ENCODE measurements at regions not wholly inside any gene's neighbourhood (a gene's known extent, or its start where the extent isn't known, plus 50 kb on each side); places are given as distances from the start of the nearest gene placed in this dataset.
A peak's percentile ranks its signal among the peaks of the same experiment; 100 is the strongest.

DNA sequence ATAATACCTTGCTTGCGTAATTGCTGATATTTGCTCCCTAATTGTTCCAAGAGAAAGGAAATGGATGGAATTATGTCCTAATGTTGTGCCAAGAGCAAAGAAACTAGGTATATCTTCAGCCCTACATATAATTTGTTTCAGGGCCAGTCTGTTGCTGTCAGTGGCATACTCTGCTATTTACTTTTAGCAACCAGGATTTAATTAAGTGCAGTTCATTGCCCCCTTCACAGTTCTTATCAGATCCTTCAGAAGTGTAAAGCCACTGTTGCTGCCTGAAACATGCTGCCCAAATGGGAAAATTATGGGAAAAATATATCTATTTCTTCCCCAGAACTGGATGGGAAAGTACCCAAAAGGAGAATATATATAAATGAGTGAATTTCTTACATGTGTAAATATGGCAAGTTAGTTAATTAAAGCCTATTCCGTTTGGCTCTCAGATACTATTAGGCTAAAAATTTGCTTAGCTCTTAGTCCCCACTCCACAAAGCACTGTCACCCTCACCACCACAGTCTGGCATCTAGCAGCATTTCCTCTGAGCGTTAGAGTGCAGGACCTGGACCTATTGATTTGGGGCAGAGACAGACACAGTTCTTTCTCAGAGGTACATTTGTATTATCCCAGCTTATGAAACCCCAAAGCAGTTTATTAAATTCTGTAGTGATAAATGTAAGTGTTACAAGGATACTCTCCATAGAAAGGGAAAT lies 72.8 kb upstream of the DTNA start:
- no peak for DNase-seq (ENCODE audit: low spot score)

DNA sequence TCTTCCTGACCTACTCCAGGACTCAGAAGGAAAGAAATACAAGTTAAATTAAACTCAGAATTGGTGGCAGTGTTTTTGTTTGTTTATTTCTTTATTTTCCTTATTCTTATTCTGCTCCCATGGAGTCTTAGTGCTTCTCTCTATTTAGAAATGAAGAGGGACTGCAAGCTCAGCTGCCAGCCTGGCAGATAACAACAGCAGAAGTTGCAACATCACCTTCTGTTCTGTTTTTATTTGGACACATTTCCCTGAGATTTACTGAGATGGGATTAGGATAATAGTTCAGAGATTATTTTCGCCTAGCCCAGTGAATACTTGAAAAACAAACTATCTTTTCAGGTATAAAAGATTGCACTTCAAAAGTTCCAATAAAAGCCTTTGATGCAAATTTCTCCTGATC lies 70.4 kb upstream of the DTNA start:
- DNase-seq (ENCODE audit: low spot score): no peak

DNA sequence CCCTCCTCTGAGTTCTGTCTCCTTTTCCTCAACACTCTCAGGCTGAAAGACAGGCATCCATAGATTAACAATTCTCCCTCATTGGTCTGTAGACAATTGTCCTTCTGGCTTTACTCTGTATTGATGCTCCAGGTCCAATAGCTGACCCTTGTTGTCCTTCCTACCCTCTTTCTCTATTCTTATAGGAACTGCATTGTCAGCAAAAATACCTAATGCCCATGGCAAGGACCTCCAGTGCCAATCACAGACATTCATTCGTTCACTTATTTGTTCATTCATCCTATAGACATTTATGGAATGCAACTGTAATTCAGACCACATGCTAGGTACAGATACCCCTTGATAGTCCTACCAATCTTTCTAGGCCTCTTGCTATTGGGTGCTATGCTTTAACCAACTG lies 69.8 kb upstream of the DTNA start:
- no peak for DNase-seq (ENCODE audit: low spot score)

DNA sequence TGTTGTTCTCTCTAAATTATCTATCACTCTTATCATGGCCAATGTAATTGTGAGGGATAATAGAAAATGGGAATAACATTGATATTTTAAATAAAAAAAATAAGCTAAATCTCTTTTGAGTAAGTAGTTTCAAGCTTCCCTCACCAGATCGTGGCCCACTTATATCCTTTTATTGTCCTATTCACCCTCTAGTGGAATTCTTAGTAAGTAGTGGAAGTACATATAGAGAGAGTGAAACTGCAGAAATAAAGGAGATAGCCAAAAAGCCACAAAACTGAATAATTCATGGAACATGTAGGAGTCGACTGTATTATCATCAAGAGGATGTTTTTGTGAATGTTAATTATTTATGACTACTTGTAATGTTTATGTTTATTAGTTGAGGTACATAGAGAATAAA lies 66.1 kb upstream of the DTNA start:
- no peak for DNase-seq (ENCODE audit: low spot score)

DNA sequence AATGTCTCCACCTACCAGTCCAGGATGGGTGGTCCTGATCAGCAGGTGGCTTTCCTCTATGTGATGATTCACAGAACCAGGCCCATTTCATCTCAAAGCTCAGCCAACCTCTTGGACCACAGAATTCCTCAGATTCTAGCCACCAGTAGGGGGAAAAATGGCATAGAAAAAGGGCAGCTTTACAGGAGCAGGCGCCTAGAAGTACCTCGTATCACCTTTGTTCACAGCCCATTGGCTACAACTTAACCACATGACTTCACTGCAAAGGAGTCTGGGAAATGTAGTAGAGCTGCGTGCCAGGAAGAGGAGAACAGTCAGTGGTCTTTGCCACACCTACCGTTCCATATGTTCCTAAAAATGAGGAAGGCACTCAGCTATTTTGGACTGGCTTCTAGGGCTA lies 62.8 kb upstream of the DTNA start:
- peak; percentile 59 for DNase-seq (ENCODE audit: low spot score)

DNA sequence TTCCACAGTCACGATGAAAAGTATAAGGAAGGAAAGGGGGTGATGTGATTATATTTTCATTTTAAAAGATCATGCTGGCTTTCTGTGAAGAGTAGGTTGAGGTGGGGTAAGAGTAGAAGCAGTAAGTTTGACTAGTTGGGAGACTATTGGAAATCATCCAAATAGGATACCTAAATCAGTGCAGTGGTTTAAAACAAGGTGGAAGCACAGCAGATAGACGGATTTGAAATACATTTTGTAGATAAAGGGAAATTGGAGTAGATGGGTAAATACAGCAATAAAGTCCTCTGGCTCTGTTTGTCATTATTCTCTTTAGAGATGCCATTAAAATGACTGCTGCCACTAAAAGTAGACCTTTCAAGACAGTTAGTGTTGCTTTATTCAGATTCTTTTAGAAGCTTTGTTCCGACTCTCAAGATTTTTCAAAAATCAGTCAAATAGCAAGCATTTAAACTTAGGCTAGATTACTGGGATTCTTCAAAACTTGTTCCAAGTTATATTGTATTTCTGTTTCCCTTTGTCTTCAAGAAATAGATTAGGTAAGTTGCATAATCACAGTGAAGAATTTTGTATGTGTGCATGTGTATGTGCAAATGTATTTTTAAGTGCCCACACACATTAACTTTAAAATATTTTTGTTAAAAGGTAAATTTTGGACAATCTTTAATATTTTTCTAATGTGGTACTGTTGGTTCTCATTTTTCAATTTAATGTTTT lies 61.7 kb upstream of the DTNA start:
- no peak for DNase-seq (ENCODE audit: low spot score)

DNA sequence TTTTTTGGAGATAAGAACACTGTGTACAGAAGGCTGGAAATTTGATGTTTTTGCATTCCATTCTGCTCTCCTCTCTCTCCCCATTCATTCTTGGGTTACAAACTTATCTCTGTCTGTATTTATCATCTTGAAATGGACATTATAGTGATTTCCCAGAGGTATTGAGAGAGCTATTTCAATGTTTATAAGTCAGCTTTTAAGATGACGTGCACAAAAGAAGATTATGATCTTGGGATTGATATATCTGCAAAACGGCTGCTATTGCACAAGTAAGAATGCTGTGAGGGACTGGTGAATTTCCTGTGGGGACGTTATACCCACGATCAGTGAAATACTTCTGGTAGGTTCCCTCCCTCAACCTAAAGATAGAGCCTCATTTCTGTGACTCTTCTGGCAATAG lies 61.0 kb upstream of the DTNA start:
- no peak for DNase-seq (ENCODE audit: low spot score)

DNA sequence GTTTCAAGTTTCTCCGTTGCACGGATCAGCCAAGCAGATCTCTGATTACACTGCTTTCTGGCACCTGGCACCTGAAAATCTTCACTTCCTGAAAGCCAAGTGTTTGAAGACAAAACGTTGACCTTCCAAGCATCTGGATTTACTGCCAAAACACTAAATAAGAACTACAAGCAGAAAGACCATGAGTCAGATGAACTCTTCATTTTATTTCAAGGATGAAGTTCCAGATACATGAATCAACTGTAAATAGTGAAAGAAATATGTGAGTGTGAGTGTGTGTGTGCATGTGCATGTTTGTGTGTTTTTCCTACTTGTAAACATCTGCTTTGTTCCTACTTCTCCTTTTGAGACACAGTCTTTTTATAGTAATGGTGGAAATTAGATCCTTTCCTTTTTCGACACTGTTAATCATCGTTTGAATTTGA lies 60.0 kb upstream of the DTNA start:
- DNase-seq (ENCODE audit: low spot score): no peak

DNA sequence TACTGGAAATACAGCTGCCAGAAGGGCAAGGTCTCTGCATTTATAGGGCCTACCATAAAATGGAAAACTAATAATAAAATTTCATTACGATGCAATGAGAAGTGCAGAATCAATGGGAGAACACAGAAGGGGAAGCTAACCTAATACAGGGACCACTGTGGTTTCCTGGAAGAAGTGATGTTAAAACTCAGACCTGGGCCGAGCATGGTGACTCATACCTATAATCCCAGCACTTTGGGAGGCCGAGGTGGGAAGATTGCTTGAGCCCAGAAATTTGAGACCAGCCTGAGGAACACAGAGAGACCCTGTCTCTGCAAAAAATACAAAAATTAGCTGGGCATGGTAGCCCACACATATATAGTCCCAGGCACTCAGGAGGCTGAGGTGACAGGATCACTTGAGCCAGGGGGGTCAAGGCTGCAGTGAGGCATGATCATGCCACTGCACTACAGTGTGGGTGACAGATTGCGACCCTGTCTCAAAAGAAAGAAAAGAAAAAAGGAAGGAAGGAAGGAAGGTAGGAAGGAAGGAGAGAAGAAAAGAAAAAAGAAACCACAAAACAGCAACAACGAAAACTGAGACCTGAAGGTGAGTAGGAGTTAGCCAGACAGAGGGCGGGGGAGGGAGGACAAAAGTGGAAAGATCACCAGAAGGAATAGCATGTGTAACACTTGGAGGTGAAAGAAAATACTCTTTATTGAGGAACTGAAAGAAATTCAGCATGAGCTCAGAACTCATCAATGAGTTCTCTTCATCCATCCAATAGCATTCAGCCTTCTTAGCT lies 58.3 kb upstream of the DTNA start:
- no peak for DNase-seq (ENCODE audit: low spot score)

DNA sequence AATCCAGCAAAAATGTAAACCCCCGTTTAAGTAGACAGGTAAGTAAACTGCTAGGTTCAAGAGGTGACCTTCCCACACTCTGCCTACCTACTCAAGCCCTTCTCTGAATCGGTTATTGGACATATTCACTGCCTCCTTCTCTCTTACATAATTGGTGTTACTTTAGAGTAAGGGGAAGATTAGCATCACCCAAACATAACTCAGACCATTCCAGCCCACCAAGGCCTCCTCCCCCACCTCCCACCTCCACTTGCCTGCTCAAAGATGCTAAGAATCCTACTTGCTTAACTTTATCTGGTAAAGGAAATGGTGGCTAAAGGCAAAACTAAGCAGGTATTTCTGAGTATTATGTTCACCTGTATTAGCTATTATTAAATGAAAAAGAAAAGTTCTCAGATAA lies 55.0 kb upstream of the DTNA start:
- no peak for DNase-seq (ENCODE audit: low spot score)

DNA sequence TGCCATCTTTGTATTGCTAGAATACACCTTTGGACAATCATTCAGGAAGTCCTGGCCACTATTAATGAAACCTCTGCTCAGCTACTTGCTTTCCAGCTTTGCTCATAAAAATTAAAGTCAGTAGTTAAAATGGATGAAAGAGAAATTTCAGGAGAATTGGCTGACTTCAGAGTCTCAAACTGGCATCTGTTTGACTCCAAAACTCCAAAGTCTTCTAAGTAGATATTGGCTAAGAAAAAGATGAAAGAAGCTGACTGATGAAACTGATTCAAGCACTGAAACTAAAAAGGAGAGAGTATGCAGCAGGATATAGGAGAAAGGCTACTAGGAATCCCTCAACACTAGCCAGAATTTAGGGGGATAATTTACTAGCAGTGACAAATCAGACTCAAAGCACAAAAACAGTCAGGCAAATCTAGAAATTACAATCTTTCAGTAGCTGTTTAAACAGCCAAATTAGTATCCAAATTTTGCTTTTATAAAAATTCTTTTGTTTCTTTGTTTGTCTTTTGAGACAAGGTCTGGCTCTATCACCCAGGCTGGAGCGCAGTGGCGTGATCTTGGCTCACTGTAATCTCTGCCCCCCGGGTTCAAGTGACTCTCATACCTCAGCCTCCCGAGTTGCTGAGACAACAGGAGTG lies 52.1 kb upstream of the DTNA start:
- DNase-seq (ENCODE audit: low spot score): no peak

DNA sequence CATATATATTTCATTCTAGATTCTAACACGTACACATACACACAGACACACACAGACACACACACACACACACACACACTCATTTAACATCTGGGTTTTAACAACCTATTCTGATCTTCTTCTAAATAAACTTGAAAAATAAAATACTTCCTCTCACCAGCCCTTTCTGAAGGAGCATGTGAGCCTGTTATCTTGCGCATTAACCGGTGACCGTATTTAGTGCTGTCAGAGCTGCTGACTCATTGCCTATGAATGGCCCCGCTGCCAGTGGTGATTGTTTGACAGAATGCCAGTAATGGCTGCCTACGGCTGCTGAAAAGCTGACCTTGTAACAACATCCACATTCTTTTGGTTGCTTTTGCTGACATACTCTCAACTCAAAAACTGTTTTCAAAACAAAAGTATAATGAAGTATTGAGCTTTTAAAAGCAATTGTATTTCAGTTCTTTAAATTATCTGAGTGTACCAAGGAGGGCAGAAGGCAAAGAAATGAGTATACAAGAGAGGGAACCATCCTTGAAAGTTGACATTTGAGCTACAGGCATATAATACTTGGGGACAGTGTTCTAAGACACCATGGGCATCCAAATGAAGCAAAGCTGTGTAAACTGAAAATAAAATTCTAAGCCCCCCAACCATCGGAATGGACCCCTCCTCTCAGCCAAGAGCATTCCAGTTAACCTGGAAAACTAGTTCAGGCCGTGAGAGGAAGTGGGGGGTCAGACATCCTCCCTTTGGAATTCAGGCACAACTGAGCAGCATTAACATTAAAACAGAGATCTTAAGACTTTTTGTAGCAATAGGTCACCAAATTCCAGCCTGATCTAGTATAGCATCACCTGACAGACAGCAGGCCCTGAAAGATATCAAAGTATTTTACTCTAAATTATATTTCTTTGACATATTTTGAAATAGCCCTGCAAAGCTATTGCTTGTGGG lies 50.2 kb upstream of the DTNA start:
- peak; percentile 46 for DNase-seq (ENCODE audit: low spot score)
